ENCODE measurements at regions not wholly inside any gene's neighbourhood (a gene's known extent, or its start where the extent isn't known, plus 50 kb on each side); places are given as distances from the start of the nearest gene placed in this dataset.

DNA sequence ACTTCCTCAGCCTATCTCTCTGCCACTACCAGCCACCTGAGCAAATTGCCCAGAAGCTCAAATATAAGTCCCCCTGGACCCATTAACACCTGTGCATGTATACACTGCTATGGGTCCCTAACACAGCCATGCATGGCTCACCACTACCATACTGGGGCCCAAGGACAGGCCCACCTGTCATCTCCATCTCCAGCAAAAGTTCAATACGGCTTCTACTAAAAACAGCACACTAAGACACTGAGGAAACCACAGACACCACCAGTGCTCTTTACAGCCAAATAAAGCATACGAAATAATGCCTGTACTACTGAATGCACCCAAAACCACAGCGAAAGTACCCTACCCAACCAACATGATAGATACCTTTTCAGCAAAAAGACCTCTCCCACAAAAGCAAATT is 85.6 kb upstream of the GHR start:
- TF ChIP-seq, protein P1, sequence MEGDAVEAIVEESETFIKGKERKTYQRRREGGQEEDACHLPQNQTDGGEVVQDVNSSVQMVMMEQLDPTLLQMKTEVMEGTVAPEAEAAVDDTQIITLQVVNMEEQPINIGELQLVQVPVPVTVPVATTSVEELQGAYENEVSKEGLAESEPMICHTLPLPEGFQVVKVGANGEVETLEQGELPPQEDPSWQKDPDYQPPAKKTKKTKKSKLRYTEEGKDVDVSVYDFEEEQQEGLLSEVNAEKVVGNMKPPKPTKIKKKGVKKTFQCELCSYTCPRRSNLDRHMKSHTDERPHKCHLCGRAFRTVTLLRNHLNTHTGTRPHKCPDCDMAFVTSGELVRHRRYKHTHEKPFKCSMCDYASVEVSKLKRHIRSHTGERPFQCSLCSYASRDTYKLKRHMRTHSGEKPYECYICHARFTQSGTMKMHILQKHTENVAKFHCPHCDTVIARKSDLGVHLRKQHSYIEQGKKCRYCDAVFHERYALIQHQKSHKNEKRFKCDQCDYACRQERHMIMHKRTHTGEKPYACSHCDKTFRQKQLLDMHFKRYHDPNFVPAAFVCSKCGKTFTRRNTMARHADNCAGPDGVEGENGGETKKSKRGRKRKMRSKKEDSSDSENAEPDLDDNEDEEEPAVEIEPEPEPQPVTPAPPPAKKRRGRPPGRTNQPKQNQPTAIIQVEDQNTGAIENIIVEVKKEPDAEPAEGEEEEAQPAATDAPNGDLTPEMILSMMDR (IDR thresholded peaks at IDR 0.05; ENCODE audit: low read depth, low read length), result no peak
- no peak for DNase-seq (ENCODE audit: extremely low read depth, low read depth)

DNA sequence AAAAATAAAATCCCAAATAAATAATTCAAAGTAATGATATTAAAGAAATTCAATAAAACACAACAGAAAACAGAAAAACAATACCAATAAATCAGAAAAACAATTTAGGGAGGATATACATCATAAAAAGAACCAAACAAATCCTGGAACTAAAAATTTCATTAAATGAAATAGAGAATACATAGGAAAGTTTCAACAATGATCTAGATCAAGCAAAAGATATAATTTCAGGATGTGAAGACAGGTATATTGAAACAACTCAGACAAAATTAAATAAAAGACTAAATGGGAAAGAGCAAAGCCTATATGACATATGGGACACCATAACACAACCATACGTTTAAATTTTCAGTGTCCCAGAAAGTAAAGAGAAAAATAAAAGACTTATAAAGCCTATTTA is 85.1 kb upstream of the GHR start:
- TF ChIP-seq, protein P1 (IDR thresholded peaks at IDR 0.05; ENCODE audit: low read depth, low read length), result no peak
- DNase-seq (ENCODE audit: extremely low read depth, low read depth), result no peak

DNA sequence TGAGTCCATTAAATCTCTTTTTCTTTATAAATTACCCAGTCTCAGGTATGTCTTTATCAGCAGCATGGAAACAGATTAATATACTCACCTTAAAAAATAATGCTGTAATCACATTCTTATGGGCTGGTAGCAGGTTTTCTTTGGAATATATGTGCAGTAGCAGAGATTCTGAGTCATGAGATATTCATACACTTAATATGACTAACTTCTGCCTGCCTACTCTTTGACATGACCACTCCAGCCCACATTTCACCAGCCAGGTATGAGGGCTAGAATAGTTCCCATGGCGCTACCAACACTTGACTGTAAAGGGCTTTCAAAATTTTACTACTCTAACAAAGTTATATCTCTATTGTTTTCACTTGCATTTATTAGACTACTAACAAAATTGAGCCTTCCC is 74.1 kb upstream of the GHR start:
- TF ChIP-seq, protein P1 (IDR thresholded peaks at IDR 0.05; ENCODE audit: low read depth, low read length), result no peak
- DNase-seq (ENCODE audit: extremely low read depth, low read depth), result no peak

DNA sequence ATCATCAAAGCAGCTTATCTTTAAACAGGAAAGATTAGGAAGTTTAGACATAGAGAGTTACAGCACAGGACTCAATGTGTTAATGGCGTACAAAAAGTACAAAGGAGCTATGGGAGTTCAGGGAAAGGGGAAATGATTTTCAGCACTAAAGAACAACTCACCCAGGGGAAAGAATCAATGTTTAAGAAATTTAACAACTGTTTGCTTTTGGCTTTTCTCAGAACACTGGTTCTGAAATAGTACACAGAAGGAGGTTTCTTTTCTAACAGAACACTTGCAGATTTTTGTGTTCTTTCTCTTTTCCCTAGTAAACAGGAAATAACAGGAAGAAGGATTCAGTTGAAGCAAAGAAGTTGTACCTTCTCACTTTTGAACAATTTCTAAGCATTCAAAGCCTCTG is 71.3 kb upstream of the GHR start:
- DNase-seq (ENCODE audit: extremely low read depth, low read depth), result no peak
- TF ChIP-seq, protein P1 (IDR thresholded peaks at IDR 0.05; ENCODE audit: low read depth, low read length), result no peak

DNA sequence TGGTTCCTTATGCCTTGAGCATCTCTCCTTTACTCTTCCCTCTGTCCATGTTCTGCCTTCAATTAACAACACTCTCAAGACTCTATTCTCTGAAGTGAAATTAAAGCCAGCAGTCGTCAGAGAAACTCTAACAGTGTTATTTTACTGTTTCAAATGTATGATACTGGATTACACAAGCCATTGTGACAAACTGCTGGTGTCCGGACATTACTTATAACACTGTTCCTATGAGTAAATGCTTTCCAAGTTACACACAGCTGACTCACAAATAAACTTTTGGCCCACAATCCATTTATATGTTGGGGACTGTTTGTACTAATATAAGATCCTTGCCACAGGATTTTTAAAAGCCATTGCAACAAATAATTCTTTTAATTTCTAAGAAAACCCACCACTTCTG is 63.2 kb upstream of the GHR start:
- DNase-seq (ENCODE audit: extremely low read depth, low read depth), result no peak
- TF ChIP-seq, protein P1 (IDR thresholded peaks at IDR 0.05; ENCODE audit: low read depth, low read length), result no peak

DNA sequence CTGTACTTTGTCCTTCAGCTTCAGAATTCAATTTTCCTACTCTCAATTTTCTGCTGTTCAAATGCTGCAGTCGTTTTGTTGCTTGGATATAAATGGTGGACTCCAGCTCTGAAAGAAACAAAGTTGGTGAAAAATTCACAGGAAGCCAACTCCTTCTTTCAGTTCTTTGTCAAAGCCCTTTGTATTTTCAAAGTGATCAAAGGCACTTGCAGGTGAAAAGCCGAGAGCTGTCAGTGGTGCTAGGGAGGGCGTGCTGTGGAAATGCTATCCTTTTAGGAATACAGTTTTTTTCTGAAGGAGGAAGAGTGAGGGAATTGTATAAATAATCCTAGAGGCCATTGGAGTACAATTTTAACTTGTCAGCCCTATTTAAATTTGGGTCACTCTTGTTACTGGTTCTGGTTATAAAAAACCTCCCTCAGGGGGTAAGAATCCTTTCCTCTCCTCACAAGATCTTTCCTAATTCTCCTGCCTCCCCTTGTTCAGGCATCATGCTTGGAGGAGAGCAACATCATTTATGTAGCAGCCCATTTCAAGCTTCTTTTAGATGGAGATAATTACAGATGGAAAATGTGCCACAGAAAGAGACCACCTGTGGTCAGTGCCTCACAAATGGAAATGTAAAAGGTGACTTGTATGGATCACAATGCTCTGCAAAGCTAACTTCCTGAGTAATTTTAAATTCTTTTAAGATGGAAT is 62.5 kb upstream of the GHR start:
- no peak for DNase-seq (ENCODE audit: extremely low read depth, low read depth)
- TF ChIP-seq, protein P1 (IDR thresholded peaks at IDR 0.05; ENCODE audit: low read depth, low read length), result no peak

DNA sequence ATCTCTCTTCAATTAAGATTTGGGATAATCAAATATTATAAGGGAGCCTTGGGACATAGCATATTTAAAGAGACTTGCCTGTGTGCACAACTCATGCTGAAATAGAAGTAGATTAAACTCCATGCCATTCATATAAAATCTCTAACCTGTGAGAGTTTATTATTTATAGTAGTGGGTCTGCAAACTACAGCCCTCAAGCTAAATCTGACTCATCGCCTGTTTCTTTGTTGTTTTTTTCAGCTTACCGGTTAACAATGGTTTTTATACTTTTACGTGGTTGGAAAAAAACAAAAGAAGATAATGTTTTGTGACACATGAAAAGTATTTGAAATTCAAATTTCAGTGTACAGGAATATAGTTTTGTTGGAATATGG is 61.9 kb upstream of the GHR start:
- TF ChIP-seq, protein P1 (IDR thresholded peaks at IDR 0.05; ENCODE audit: low read depth, low read length), result no peak
- DNase-seq (ENCODE audit: extremely low read depth, low read depth), result no peak
